Neural progenitor cell (in vitro differentiated cells): ENCODE measurements at regions not wholly inside any gene's neighbourhood (a gene's known extent, or its start where the extent isn't known, plus 50 kb on each side); places are given as distances from the start of the nearest gene placed in this dataset.

Experiments used
- DNase-seq: peaks from one replicate; pipeline ENCODE4 v3.0.0-alpha.2; 2016; ENCODE audit warnings: low spot score
- H2AFZ ChIP-seq: fragments of 200-600 bp; sonication (generic); replicated peaks from 2 replicates; pipeline ENCODE4 v1.6.1; 2016; ENCODE audit warnings: antibody characterized with exemption
- H3F3A ChIP-seq: fragments of 200-600 bp; sonication (generic); 2 replicates; pipeline ENCODE4 v1.6.1; 2016; ENCODE audit warnings: antibody characterized with exemption, low read depth
- H3K27ac ChIP-seq: fragments of 200-600 bp; sonication (generic); 2 replicates; pipeline ENCODE4 v1.5.1; 2016; ENCODE audit warnings: mild to moderate bottlenecking
- H3K27me3 ChIP-seq: fragments of 200-600 bp; sonication (generic); 2 replicates; pipeline ENCODE4 v1.6.1; 2016; ENCODE audit warnings: mild to moderate bottlenecking, moderate library complexity
- H3K36me3 ChIP-seq: fragments of 200-600 bp; sonication (generic); 2 replicates; pipeline ENCODE4 v1.5.1; 2016
- H3K4me1 ChIP-seq: fragments of 200-600 bp; sonication (generic); 2 replicates; pipeline ENCODE4 v1.6.1; 2016; ENCODE audit warnings: mixed run types
- H3K4me2 ChIP-seq: fragments of 200-600 bp; sonication (generic); 2 replicates; pipeline ENCODE4 v1.6.1; 2016
- H3K4me3 ChIP-seq: fragments of 200-600 bp; sonication (generic); 2 replicates; pipeline ENCODE4 v1.5.1; 2016
- H3K79me2 ChIP-seq: fragments of 200-600 bp; sonication (generic); 2 replicates; pipeline ENCODE4 v1.6.1; 2016; ENCODE audit warnings: low read depth
- H3K9ac ChIP-seq: fragments of 200-600 bp; sonication (generic); 2 replicates; pipeline ENCODE4 v1.6.1; 2016
- H3K9me3 ChIP-seq: fragments of 200-600 bp; sonication (generic); 2 replicates; pipeline ENCODE4 v1.5.1; 2016; ENCODE audit warnings: low read depth
- H4K20me1 ChIP-seq: fragments of 200-600 bp; sonication (generic); 2 replicates; pipeline ENCODE4 v1.6.1; 2016; ENCODE audit warnings: low read depth
- H3K27ac Mint-ChIP-seq: 3 replicates; pipeline ENCODE4 v1.8.0; 2021; ENCODE audit warnings: mixed read lengths
- H3K27me3 Mint-ChIP-seq: 2 replicates; pipeline ENCODE4 v1.8.0; 2022; ENCODE audit warnings: low read depth, mild to moderate bottlenecking, inconsistent platforms, moderate library complexity, mixed read lengths; ENCODE audit not compliant: insufficient read depth
- H3K36me3 Mint-ChIP-seq: 3 replicates; pipeline ENCODE4 v1.8.0; 2021; ENCODE audit warnings: mixed read lengths
- H3K4me1 Mint-ChIP-seq: 3 replicates; pipeline ENCODE4 v1.8.0; 2021; ENCODE audit warnings: mixed read lengths
- H3K4me3 Mint-ChIP-seq: 3 replicates; pipeline ENCODE4 v1.8.0; 2021; ENCODE audit warnings: mild to moderate bottlenecking, moderate library complexity, mixed read lengths
- H3K9me3 Mint-ChIP-seq: 3 replicates; pipeline ENCODE4 v1.8.0; 2020; ENCODE audit warnings: mixed read lengths
- EZH2 ChIP-seq: fragments of 200-600 bp; sonication (generic); IDR thresholded peaks from 2 replicates; pipeline ENCODE4 v1.6.1; 2017; ENCODE audit warnings: antibody characterized with exemption, mild to moderate bottlenecking, moderate library complexity
- EZH2phosphoT487 ChIP-seq: fragments of 200-600 bp; sonication (generic); IDR thresholded peaks from 2 replicates; pipeline ENCODE4 v1.6.1; 2017; ENCODE audit warnings: antibody characterized with exemption
- TF ChIP-seq, protein P1 (sequence below): fragments of 200-600 bp; sonication (generic); IDR thresholded peaks from 2 replicates; pipeline ENCODE4 v1.5.1; 2017; ENCODE audit warnings: antibody characterized with exemption, mild to moderate bottlenecking

DNA sequence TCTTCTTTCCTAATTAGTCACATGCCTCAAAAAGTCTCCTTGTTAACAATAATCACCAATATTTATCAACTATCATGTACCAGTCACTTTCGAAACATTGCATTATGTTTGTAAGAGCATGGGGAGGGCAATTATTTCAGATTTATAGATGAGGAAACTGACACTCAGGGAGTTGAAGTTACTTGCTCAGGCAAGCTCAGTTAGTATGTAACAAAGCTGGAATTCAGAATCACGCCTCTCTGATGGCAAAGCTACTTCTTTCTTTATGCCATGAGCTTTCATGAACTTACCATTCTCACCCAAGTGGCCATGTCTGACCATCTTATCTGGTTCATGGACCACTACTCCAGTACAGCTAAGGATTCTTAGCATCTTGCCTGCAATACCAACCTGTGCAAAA, 183.4 kb upstream of the TANK start:
- peaks cover 3% of the 10 kb centered on the region for H3K9me3 Mint-ChIP-seq
- no peaks in the 10 kb centered on the region for H3K4me1 Mint-ChIP-seq
- TF ChIP-seq EZH2phosphoT487 (no peak), EZH2 (no peak)
- TF ChIP-seq, protein P1, sequence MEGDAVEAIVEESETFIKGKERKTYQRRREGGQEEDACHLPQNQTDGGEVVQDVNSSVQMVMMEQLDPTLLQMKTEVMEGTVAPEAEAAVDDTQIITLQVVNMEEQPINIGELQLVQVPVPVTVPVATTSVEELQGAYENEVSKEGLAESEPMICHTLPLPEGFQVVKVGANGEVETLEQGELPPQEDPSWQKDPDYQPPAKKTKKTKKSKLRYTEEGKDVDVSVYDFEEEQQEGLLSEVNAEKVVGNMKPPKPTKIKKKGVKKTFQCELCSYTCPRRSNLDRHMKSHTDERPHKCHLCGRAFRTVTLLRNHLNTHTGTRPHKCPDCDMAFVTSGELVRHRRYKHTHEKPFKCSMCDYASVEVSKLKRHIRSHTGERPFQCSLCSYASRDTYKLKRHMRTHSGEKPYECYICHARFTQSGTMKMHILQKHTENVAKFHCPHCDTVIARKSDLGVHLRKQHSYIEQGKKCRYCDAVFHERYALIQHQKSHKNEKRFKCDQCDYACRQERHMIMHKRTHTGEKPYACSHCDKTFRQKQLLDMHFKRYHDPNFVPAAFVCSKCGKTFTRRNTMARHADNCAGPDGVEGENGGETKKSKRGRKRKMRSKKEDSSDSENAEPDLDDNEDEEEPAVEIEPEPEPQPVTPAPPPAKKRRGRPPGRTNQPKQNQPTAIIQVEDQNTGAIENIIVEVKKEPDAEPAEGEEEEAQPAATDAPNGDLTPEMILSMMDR: no peak
- Histone ChIP-seq H3K79me2 (no peaks in the 10 kb centered on the region), H4K20me1 (no peaks in the 10 kb centered on the region), H3K4me3 (no peak overlapping the region), H3F3A (no peaks in the 10 kb centered on the region), H3K4me1 (peaks cover 4% of the 10 kb centered on the region), H3K27ac (no peak overlapping the region), H3K4me2 (no peak overlapping the region), H3K9ac (no peak overlapping the region), H3K9me3 (peaks cover 3% of the 10 kb centered on the region), H2AFZ (no peak overlapping the region), H3K27me3 (no peaks in the 10 kb centered on the region), H3K36me3 (no peaks in the 10 kb centered on the region)
- no peak for DNase-seq
- H3K27ac Mint-ChIP-seq: no peak overlapping the region
- peaks cover 3% of the 10 kb centered on the region for H3K27me3 Mint-ChIP-seq
- H3K4me3 Mint-ChIP-seq: no peak overlapping the region
- no peaks in the 10 kb centered on the region for H3K36me3 Mint-ChIP-seq

DNA sequence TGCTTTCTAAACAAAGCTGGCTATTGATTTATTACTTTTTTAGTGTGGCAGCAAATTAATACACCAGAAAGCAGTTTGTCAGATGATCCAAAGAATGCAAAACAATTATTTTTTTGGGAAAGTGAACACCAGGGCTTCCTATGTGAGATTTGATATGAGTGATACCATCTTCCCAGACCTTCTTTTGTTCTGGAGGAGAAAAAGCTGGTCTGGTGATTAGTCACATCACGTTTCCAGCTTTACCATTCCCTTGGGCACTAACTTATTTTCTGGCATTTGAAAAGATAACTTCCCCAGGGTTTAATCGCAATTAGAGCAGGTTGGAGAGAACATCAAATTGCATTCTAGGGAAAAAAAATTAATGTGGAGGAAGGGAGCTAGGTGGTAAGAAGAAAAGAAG, 182.9 kb upstream of the TANK start:
- Histone ChIP-seq H3K9ac (no peak overlapping the region), H3K27ac (no peak overlapping the region), H3F3A (no peaks in the 10 kb centered on the region), H3K9me3 (peaks cover 3% of the 10 kb centered on the region), H3K36me3 (no peaks in the 10 kb centered on the region), H4K20me1 (no peaks in the 10 kb centered on the region), H3K79me2 (no peaks in the 10 kb centered on the region), H3K4me3 (no peak overlapping the region), H3K4me2 (no peak overlapping the region), H3K4me1 (peaks cover 4% of the 10 kb centered on the region), H3K27me3 (no peaks in the 10 kb centered on the region), H2AFZ (no peak overlapping the region)
- no peaks in the 10 kb centered on the region for H3K36me3 Mint-ChIP-seq
- H3K27ac Mint-ChIP-seq: no peak overlapping the region
- no peaks in the 10 kb centered on the region for H3K4me1 Mint-ChIP-seq
- peaks cover 3% of the 10 kb centered on the region for H3K27me3 Mint-ChIP-seq
- peaks cover 3% of the 10 kb centered on the region for H3K9me3 Mint-ChIP-seq
- no peak for DNase-seq
- TF ChIP-seq, protein P1: no peak
- no peak for TF ChIP-seq EZH2phosphoT487
- no peak for TF ChIP-seq EZH2
- H3K4me3 Mint-ChIP-seq: no peak overlapping the region

DNA sequence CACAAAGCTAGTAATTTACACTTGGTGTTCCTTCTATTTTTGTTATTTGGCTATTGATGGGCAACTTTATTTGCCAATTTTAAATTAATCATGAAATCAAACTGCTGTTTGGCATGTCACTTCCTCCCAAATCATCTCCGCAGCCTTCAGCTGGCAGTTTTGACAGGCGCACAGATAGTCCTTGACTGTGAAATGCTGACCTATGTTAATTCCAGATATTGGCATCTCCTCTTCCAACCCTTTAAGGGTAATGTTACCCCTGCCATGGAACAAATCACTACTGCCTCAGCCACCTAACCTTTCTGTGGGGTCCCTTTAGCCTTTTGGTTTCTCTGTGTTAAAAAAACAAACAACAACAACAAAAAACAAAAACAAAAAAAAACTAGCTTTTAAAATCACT, 182.4 kb upstream of the TANK start:
- H3K9ac ChIP-seq: no peak overlapping the region
- H3K9me3 ChIP-seq: peaks cover 3% of the 10 kb centered on the region
- no peak overlapping the region for H2AFZ ChIP-seq
- peaks cover 3% of the 10 kb centered on the region for H3K27me3 Mint-ChIP-seq
- H3K9me3 Mint-ChIP-seq: peaks cover 3% of the 10 kb centered on the region
- H3K27ac Mint-ChIP-seq: no peak overlapping the region
- H3K36me3 Mint-ChIP-seq: no peaks in the 10 kb centered on the region
- no peaks in the 10 kb centered on the region for H3K36me3 ChIP-seq
- no peak overlapping the region for H3K4me3 ChIP-seq
- H3K79me2 ChIP-seq: no peaks in the 10 kb centered on the region
- peaks cover 4% of the 10 kb centered on the region for H3K4me1 ChIP-seq
- no peaks in the 10 kb centered on the region for H3F3A ChIP-seq
- DNase-seq: no peak
- no peak for TF ChIP-seq EZH2phosphoT487
- TF ChIP-seq, protein P1: no peak
- TF ChIP-seq EZH2: no peak
- no peaks in the 10 kb centered on the region for H3K27me3 ChIP-seq
- H3K4me2 ChIP-seq: no peak overlapping the region
- no peaks in the 10 kb centered on the region for H4K20me1 ChIP-seq
- no peak overlapping the region for H3K27ac ChIP-seq
- H3K4me1 Mint-ChIP-seq: no peaks in the 10 kb centered on the region
- H3K4me3 Mint-ChIP-seq: no peak overlapping the region
